NCI-H345 treated with DMSO at 0.1 percent for 48 hours (cell line): ENCODE measurements at regions not wholly inside any gene's neighbourhood (a gene's known extent, or its start where the extent isn't known, plus 50 kb on each side); places are given as distances from the start of the nearest gene placed in this dataset.

Experiments
- DNase-seq: peaks from one replicate; lab custom pipeline; 2025; ENCODE audit not compliant: unreplicated experiment; lab: John Stamatoyannopoulos, UW

DNA sequence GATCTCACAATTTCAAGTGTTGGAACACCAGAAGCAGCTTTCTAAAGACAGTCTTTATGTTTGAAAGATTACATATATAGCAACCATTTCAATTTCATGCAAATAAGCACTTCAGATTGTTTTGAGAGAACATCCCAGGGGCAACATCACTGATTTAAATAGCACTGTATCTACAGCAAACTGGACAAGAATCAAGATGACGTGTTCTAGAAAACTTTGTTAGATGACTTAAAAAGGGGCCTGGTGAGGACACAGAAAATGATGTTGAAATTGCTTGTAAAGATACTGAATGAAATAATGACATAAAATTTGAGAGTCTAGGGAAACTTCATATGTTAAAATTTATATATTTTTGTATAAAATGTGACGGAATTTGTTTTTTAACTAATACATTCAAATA lies 277.1 kb downstream of the KLF12 start:
- DNase-seq: no peak

DNA sequence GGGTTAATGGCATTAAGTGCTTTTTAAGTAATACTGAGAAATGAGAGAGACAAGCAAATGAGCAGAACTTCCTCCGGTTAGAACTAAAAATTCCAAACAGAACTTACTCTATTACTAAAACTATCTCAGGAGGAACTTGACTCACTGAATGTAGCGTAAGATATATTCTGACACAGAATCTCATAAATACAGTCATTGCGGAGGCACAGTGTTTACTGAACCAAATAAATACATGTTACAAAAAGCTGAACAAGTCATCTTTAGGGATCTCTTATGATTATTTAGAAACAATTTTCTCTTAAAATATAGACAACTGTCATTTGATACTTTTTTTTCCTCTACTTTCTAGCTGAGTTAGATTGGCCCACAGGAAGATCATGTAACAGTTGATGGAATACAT lies 283.1 kb downstream of the KLF12 start:
- no peak for DNase-seq

DNA sequence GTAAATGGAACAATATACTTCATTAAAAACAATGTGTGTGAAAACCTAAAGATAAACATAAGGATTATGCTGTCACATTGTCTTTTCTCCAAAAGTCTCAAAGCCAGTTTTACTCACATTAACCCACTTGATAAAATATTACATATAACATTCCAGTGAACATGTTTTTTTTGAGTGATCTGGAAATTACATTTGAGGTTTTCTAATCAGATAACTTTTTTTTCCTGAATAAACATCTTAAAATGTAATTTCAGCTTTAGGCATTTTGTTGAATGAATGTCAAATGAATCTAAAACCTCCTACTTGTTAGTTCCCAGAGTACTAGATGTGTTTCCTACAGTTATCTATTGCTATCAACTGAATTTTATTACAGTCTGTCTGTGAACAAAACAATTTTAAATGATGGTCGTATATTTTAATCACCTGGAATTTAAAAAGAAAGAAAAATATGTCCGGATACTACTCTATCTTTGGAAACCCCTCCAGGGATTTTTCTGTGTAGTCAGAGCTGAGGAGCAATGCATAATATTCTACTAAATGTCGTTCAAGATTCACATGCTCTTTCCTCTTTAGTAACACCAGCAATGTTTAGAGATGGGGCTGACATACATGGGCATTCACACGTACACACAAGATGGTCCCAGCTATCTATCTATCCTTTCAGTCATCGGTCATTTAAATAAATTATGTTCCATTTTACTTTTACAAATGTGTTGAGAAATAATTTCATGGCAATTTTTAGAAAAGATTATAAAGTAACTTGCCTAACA lies 283.9 kb downstream of the KLF12 start:
- DNase-seq: no peak

DNA sequence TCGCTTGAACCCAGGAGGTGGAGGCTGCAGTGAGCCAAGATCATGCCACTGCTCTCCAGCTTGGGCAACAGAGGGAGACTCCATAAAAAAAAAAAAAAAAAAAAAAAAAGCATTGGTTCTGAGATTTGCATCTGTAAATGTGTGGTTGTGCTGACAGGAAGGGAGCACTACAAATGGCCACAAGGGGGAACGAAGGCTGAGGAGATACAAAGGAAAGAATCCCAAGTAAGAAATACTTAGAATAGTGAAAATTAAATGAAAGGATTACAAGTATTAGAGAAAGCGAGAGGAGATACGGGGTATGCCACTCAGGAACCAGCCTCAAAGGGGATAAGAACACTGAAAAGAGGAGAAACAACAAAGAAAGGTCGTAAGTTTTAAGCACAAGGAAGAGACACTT lies 284.9 kb downstream of the KLF12 start:
- no peak for DNase-seq

DNA sequence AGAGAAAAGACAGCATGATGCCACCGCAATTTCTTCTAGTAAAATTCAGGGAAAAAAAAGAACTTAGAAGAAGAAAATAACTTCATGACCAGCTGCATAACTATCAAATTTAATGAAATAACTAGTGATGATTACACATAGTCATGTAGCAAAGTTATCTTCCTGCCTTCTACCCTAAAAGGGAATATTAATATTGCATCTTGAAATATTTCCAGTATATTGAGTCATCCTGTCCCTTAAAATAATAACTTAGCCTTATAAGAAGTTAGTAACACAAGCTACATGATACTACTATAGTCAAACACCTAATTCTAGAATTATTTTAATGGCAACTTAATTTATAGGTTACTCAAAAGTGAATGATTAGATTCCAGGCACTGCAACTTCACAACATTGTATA lies 289.2 kb downstream of the KLF12 start:
- no peak for DNase-seq

DNA sequence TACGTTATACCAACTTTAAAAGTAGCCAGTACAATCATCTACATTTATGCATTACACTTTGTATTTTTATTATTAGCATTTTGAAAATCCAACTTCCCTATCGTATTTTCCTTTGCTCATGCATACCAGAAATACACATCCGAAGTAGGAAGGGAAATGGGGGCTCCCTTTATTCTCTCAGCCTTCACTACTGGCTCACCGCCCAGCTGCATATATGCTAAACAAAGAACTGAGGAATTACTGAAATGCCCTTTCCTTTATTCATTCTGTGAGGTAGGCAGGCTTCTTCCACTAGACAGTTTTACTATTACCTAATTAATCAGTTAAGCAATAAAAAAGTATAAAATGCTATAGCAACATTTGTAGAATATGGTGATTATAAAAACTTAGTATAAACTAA lies 291.6 kb downstream of the KLF12 start:
- no peak for DNase-seq

DNA sequence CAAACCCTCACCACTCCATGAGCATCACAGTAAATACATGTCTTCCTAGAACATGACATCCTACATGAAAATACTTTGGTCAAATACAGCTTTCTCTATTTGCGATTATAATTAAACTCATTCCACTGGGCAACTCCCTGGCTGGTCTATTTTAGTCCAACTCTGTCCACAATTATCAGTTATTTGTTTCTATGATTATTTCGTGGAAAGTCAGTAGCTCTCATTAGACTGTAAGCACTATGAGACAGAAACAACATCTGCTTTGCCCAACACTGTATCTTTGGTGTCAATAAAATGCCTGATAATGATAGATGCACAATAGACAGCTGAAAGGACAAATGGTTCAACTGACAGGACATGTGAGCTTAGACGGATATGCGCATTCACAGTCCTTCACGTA lies 292.0 kb downstream of the KLF12 start:
- DNase-seq: no peak

DNA sequence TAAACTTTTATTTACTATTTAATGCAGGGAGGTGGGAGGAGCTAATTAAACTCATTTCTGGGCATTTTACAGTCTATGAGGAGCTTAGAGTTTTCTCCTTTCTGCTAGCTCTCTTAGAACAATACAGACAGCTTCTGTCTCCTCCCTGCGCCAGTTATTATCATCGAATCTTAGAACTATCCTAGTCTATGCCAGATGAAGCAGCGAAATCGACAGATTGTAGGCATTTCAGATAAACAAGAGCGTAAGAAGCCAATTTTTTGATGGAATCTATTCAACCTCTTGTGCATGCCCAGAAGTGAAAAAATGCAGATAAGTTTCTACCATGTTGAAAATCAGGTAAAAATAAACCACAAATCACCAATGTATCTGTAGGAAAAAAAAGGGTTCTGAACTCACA lies 297.1 kb downstream of the KLF12 start:
- DNase-seq: no peak

DNA sequence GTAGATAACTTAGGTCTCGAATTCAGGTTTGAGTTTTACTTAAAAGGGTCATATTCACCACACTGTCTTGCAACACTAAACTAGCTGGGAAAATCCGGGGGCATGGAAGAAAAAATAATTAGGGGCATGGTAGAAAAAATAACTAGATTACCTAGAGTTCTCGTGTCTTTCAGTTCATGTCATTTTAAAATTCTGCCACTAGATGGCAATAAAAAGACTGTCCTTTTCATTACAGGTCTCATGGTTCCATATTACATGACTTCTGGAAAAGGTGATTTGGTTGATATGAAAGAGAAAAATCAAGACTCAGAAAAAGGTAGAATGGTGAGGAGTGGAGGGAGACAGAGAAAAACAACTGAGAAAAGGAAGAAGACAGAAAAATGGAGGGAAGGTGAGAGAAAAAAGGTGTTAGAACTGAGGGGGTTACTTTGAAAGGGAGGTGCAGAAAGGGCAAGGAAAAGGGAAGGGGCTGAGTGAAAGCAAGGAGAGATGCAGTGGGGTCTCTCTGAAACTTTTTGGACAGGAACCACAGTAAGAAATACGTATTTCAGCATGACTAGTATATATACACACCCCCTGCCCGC lies 299.0 kb downstream of the KLF12 start:
- peak; percentile 53 for DNase-seq

DNA sequence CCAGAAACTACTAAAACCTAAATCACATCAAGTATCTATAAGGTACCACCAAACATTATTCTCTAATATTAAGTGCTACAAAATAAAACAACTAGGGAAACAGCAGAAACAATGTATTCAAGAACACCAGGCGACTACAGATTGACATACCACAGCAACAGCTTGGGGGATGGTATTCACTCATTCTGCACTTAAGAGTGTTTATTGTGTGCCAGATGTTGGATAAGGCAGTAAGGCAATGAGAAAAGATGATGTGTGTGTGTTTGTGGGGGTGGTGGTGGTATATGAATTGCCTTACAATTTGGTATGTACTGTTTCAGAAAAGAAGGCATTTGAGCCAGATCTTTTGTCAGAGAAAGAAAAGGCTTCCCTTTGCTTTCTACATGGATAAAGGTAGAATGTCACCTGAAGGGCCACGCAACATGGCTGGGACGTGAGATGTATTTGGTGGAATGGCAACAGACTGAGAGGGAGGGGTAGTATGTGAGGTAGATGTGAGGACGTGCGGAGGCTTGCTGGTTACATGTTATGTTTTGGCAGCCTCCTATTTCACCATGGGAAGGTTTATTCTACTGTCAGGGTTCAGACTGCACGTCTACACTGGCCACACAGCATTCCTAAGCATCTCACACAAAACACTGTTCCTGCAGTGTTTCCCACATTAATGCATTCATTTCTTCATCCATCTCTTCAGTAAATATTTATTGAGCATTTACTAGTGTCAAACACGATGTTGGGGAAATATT lies 300.7 kb downstream of the KLF12 start:
- DNase-seq: no peak

DNA sequence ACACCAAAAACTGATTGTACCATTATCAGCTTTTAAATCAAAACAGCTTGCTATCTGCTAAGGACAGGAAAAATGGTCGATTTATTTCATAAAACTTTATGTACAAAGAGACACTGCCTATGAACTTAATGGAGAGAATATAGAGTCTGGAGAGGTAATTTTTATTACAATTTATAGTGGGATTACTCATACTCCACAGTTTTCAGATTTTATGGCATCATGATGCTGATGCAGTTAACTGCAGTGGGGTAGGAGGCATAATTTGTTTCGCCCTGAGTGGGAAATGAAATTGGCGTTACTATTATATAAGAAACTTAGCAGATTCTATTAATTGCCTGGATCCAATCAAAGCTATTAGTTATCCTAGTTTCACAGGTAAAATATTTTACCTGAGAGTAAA lies 301.4 kb downstream of the KLF12 start:
- no peak for DNase-seq

DNA sequence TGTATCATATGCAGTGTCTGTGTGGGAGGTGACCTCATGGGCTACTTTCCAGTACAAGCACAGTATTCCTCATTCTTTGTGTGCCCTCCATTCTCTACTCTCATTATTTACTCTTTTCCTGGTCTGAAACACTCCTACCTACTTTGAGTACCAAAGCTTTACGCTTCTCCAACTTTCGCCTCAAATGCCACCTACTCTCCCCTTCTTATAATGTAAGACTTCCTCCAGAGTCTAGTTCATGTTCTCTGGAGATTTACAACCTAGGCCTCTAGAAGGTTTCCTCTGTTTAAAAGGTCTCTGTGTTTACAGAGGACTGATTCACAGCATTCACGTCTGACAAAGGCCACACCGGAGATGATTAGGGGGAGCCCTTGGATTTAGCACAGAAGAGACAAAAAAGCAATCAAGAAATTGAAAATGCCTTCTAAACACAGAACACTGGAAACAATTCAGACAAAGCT lies 302.0 kb downstream of the KLF12 start:
- no peak for DNase-seq

DNA sequence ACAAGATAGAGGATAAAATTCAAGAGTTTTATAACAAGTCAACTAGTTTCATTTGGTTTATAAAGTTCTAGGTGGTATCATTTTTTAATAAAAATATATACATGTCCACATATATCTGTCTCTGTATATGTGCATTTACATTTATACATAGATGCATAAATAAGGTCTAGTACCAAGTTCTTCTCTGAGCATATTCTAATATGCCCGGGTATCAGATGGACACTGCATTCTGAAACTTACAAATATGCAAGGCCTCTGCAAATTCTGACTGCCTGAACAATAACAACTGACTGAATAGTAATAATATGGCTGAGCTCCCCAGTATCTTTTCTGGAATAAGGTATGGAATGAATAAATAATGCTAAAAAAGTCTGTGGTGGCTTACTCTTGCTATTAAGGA lies 304.8 kb downstream of the KLF12 start:
- DNase-seq: no peak

DNA sequence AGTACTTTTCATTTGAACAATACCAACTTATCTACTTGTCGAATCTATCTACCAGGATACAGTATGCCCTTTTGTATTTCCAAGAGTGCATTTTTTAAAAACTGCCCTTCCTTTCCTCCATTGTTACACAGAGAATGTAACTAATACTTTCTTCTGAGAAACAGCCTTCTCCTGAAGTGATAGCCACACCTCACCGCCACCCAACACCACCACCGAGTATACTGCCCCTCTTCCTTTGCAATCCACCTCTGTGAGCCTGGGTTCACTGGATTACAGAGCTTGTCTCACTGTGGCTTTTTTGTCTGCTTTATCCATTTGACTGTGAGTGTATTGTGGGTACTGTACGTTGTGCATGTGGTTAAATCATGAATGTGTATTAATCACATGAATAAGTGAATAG lies 305.4 kb downstream of the KLF12 start:
- DNase-seq: no peak

DNA sequence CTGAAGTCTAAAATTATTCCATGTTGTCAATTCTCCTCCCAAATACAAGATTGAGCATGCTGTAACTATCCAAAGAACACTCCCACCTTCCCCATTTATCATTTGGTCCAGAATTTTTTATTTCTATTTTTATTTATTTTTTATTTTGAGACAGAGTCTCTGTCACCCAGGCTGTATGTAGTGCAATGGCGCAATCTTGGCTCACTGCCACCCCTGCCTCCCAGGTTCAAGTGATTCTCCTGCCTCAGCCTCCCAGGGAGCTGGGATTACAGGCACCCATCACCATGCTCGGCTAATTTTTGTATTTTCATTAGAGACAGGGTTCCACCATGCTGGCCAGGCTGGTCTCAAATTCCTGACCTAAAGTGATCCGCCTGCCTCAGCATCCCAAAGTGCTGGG lies 306.8 kb downstream of the KLF12 start:
- no peak for DNase-seq

DNA sequence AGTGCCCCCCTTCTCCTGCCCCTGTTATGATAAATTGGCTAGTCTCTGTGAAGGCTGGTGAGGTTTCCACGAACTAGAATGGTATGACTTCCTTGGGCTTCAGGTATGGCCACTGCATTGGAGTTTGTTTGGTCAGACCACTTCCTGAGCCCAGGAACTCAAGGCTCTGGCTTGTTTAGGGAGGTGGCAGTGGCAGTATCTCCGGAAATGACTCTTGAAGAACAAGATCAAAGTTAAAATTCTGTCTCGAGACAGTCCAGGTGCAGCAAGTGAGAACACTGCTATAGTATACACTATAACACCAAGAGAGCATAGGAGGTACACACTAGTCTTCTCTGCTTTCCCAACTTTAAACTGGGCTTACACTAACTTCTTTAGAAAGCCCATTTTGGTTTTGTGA lies 309.1 kb downstream of the KLF12 start:
- DNase-seq: no peak

DNA sequence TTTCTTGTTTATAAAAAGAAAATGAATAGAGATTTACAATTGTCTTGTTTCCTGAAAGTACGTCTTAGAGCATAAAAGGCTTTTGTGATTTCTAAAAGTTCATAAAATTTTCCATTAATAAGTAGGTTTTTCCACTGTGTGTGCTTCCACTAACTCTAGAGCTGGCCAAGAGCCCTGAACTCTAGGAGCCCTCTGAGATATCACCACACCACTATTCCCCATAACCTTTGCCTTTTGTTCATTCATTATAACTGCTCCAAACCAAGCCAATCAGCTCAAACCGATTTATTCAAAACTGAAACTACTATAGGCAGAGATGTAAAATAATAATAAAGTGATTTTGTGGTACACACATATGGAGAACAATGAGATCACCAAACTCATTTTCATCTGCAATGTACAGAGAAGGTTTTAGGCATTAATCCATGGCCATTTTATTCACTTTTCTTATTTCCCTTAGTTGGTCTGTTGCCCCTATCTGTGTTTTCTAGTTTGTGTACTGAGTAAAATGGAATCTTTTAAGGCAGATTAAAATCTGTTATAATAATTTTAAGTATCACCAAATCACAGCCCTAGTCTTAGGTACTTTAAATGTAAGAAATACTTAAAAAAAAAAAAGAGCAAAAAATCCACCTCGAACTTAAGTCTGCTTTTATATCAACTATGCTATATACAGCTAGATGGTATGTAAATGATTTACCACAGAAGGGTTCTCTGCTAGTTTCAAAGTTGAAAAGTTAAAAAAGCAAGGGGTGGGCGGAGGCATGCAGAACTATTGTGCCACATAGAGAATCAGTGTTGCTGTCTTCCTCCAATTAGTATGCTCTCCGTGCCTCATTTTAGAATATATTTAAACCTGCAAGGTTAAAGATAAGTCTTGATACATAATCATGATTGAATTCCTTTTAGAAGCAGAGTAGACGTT lies 311.3 kb downstream of the KLF12 start:
- DNase-seq: no peak

DNA sequence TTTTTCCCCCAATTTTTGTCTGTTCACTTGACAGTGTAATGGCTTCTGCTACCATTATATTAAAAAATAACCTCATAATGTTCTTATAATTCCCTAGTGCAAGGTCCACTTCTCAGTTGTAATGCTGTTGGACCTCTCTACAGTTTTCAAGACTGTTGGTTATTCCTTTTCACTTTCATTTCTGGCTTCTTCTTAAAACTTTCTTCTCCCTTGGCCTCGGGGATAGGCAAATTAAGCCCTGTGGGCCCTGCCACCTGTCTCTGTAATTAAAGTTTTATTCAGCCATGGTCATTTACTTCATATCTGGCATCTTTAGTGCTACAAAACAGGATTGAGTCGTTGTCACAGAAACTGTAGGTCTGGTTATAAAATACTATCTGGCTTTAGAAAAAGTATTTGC lies 313.5 kb downstream of the KLF12 start:
- DNase-seq: no peak

DNA sequence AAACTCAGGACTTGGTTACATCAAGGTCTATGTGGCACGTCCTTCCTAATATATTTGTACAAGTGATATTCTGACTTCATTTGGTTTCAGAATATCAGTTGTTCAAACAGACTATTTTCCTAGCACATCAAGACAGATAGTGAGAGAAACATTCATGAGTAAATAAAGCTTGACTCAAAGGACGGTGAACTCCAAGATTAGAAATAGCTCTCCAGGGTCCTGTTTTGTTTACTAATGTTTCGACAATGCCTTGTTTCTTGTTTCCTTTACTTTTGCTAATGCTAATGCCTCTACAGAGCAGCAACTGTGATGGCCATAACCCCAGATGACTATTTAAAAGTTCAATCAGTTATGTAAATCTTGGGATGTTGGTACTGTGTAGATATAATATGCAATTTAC lies 313.9 kb downstream of the KLF12 start:
- DNase-seq: no peak

DNA sequence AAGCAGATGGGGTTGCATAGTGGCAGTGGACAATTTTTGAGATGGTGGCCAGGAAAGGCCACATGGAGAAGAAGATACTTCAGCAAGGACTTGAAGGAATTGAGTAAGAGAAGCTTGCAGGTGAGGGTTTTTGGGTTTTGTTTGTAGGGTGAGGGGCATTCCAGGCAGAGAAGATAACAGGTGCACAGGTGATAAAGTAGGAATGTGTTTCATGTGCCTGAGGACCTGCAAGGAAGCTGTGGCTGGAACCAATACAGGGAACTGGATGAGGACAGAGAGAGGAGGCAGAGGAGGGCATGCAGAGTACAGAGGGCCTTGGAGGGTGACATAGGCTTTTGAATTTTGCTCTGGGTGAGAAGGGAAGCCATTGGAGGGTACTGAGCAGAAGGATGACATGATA lies 314.5 kb downstream of the KLF12 start:
- no peak for DNase-seq

DNA sequence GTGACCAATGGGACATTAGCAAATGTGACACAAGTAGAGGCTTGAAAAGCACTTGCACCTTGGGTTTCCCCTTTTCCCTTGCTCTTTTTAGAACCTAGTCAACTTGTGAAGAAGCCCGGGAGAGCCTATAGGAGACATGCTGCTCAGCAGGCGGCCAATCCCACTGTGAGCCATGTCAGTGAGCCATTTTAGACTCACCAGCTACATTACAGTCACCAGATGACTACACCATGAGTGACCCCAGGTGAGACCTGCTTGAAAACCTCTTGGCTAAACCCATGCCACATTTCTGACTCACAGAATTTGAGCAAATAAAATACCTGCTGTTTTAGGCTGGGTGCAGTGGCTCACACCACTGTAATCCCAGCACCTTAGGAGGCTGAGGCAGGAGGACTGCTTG lies 317.5 kb downstream of the KLF12 start:
- no peak for DNase-seq
